GM23248 (cell line): ENCODE measurements at regions not wholly inside any gene's neighbourhood (a gene's known extent, or its start where the extent isn't known, plus 50 kb on each side); places are given as distances from the start of the nearest gene placed in this dataset.

Source experiments
- EZH2 ChIP-seq: fragments of 200-600 bp; sonication (generic); IDR thresholded peaks from 2 replicates; pipeline ENCODE4 v1.6.1; 2018; ENCODE audit warnings: antibody characterized with exemption, mild to moderate bottlenecking; ENCODE audit not compliant: insufficient read depth, poor library complexity, severe bottlenecking
- EZH2phosphoT487 ChIP-seq: fragments of 200-600 bp; sonication (generic); IDR thresholded peaks from 2 replicates; pipeline ENCODE4 v1.6.1; 2018; ENCODE audit warnings: antibody characterized with exemption, moderate library complexity, mild to moderate bottlenecking, low read depth; ENCODE audit not compliant: insufficient read depth

- TF ChIP-seq EZH2 (no peak), EZH2phosphoT487 (no peak)
These were observed 257.9 kb upstream of the FOXN3 start for GRCh38 chr14:89674936-89675335.
